ENCODE measurements at regions not wholly inside any gene's neighbourhood (a gene's known extent, or its start where the extent isn't known, plus 50 kb on each side); places are given as distances from the start of the nearest gene placed in this dataset.

DNA sequence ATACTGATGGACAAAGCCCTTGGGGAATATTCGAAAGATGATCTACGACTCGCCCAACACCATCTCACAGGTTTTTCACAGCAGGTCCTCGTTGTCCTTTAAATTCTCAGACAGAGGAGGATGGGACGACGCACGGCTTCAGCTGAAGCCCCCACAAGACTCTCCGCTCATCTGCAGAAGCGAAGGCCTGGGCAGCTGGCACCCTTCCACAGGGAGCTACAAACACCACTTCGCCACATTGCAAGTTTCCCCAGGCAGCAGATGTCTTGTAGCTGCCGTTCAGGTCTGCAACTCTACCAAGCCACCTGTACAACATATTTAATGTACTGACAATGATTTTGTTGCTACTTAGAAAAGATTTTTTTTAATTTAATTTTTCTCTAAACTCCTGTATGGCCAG is 642.9 kb downstream of the ZEB2 start:
- no CpG with 5 or more reads among the region's 11 CpGs for WGBS (ENCODE audit: extremely low coverage, insufficient read length, low lambda C conversion rate)
- Histone ChIP-seq H2AFZ (ENCODE audit: low read length) (no peak overlapping the region), H3K9ac (ENCODE audit: extremely low read depth, insufficient read length, low read length) (no peak overlapping the region), H3K23me2 (ENCODE audit: insufficient read length, low read depth, low read length, poor library complexity, severe bottlenecking) (no peaks in the 10 kb centered on the region), H3K18ac (ENCODE audit: insufficient read length, low read depth, low read length) (no peak overlapping the region), H3K23ac (ENCODE audit: insufficient read length, low read depth, low read length) (no peak overlapping the region), H2BK20ac (ENCODE audit: low read depth, low read length, poor library complexity, severe bottlenecking) (no peak overlapping the region), H3K27ac (ENCODE audit: insufficient read length, low read depth, low read length) (no peak overlapping the region), H3K14ac (ENCODE audit: insufficient read depth, low read length) (no peak overlapping the region), H3K9me3 (ENCODE audit: control insufficient read depth, low read depth, low read length) (no peaks in the 10 kb centered on the region), H4K20me1 (ENCODE audit: control insufficient read depth, insufficient read depth, insufficient read length) (no peaks in the 10 kb centered on the region), H2BK5ac (ENCODE audit: insufficient read length, low read length) (no peak overlapping the region), H2AK5ac (ENCODE audit: insufficient read length, low read length) (no peak overlapping the region), H3K4me1 (ENCODE audit: insufficient read depth, low read length) (no peaks in the 10 kb centered on the region; the same call in 1 of the 2 replicates), H3K4ac (ENCODE audit: low read depth, low read length) (no peak overlapping the region), H3T11ph (ENCODE audit: low read length) (no peak overlapping the region), H2BK120ac (ENCODE audit: low read depth, low read length, poor library complexity, severe bottlenecking) (no peak overlapping the region), H3K27me3 (ENCODE audit: insufficient read depth, low read length) (no peaks in the 10 kb centered on the region), H3K79me1 (ENCODE audit: insufficient read depth, low read depth, low read length, poor library complexity, severe bottlenecking) (no peaks in the 10 kb centered on the region), H3K4me2 (ENCODE audit: insufficient read depth, insufficient read length, low read length) (no peak overlapping the region), H4K8ac (replicated peaks; ENCODE audit: insufficient read length, low read depth, low read length) (no peak overlapping the region), H2BK15ac (ENCODE audit: low read depth, low read length) (no peak overlapping the region), H4K91ac (ENCODE audit: insufficient read length, low read depth, low read length) (no peak overlapping the region), H4K5ac (ENCODE audit: insufficient read length, low read depth, low read length) (no peak overlapping the region), H2BK12ac (ENCODE audit: insufficient read length, low read depth, low read length) (no peak overlapping the region), H3K79me2 (ENCODE audit: insufficient read depth, low read length) (no peaks in the 10 kb centered on the region), H3K56ac (ENCODE audit: insufficient read length, low read depth, low read length) (no peak overlapping the region)
- H3K36me3 Mint-ChIP-seq (ENCODE audit: insufficient read depth in 1 of 3, low read depth in 3 of 3), result peaks cover 3 to 13% (median 4%) of the 10 kb centered on the region in 3 experiments; a peak in 6 of 7 replicates
- H3K9me3 Mint-ChIP-seq, result peaks cover 4% of the 10 kb centered on the region in 2 experiments; a peak in 3 of 5 replicates
- H3K27me3 Mint-ChIP-seq (ENCODE audit: low read depth), result peaks cover 3% of the 10 kb centered on the region
- H3K27ac Mint-ChIP-seq, result no peak overlapping the region
- peaks cover 27 to 31% of the 10 kb centered on the region in 2 experiments for H3K4me1 Mint-ChIP-seq
- no peak for TF ChIP-seq CTCF (conservative IDR thresholded peaks at IDR 0.05)
- H3K4me3 Mint-ChIP-seq, result peak overlapping the region in 1 of 2 experiments; percentile 35; a peak in 1 of 5 replicates
- DNase-seq, result peak; percentile 49

Data from H9 (cell line).